Brain microvascular endothelial cell (primary cell): ENCODE measurements at regions not wholly inside any gene's neighbourhood (a gene's known extent, or its start where the extent isn't known, plus 50 kb on each side); places are given as distances from the start of the nearest gene placed in this dataset.

Source experiments
- DNase-seq: peaks from one replicate; pipeline ENCODE4 v3.0.0-alpha.2; 2020
- H3K27ac ChIP-seq: fragments of 250-450 bp; sonication (Bioruptor Pico); 2 replicates; pipeline ENCODE4 v1.5.1; 2020; ENCODE audit warnings: mild to moderate bottlenecking, moderate library complexity
- H3K27me3 ChIP-seq: fragments of 250-450 bp; sonication (Bioruptor Pico); replicated peaks from 2 replicates; pipeline ENCODE4 v1.5.1; 2020; ENCODE audit warnings: mild to moderate bottlenecking
- H3K36me3 ChIP-seq: fragments of 250-450 bp; sonication (Bioruptor Pico); replicated peaks from 2 replicates; pipeline ENCODE4 v1.5.1; 2020; ENCODE audit warnings: mild to moderate bottlenecking
- H3K4me3 ChIP-seq: 2 replicates; pipeline ENCODE4 v1.5.1; 2011; ENCODE audit warnings: low read depth, mild to moderate bottlenecking, control low read depth, low read length, moderate library complexity
- in situ Hi-C: cut with HindIII; loops from 2 replicates; pipeline ENCODE4 v1.10.0; 2017; ENCODE audit warnings: low sequenced_read_pairs, low pct_ligation_motif_present
- TF ChIP-seq, protein P1 (sequence below): IDR thresholded peaks from 2 replicates; pipeline ENCODE4 v1.5.1; 2011; ENCODE audit warnings: low read depth, mild to moderate bottlenecking, moderate library complexity, low read length, control low read depth, inconsistent platforms; ENCODE audit errors: missing control alignments

DNA sequence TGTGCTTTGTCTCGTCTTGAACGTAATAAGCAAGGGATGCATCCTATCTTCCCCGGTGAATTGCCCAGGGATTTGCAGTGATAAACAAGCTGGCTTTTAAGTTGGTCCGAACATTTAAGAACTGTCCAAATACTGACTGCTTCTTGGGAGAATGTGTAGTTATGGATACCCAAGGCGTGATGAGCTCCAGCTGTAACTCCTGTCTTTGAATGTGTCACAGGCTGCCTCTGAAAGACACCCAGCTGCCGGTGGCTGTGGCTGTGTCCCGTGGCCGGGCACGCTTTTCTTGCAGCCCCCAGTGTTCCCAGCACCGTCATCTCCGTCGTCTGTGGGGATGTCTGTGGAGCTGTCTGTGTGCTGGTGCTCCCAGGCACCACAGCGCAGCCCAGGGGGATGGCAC lies 118.1 kb downstream of the GLRX3 start:
- Histone ChIP-seq H3K36me3 (no peaks in the 10 kb centered on the region), H3K27me3 (no peaks in the 10 kb centered on the region), H3K27ac (no peak overlapping the region), H3K4me3 (no peak overlapping the region)
- DNase-seq = no peak
- in situ Hi-C loops = no loop called here
- TF ChIP-seq, protein P1, sequence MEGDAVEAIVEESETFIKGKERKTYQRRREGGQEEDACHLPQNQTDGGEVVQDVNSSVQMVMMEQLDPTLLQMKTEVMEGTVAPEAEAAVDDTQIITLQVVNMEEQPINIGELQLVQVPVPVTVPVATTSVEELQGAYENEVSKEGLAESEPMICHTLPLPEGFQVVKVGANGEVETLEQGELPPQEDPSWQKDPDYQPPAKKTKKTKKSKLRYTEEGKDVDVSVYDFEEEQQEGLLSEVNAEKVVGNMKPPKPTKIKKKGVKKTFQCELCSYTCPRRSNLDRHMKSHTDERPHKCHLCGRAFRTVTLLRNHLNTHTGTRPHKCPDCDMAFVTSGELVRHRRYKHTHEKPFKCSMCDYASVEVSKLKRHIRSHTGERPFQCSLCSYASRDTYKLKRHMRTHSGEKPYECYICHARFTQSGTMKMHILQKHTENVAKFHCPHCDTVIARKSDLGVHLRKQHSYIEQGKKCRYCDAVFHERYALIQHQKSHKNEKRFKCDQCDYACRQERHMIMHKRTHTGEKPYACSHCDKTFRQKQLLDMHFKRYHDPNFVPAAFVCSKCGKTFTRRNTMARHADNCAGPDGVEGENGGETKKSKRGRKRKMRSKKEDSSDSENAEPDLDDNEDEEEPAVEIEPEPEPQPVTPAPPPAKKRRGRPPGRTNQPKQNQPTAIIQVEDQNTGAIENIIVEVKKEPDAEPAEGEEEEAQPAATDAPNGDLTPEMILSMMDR = no peak

DNA sequence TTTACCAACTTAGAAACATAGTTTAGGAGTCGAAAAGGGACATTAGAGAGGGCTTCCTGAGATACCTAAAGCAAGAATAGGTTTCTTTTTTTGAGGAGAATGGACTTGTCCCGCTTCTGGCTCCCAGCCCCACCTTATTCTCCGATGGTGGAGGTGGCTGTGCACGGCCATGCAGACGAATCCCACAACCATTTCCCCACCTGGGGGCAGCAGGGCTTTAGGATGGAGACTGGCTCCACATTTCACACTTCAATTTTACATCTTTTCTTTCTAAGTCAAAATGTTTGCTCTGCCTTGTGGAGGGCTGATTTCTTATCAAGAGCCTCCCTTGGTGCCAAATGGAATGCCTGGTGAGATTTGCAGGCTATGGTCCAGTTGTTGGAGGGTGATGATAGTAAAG lies 118.5 kb downstream of the GLRX3 start:
- Histone ChIP-seq H3K36me3 (no peaks in the 10 kb centered on the region), H3K4me3 (no peak overlapping the region), H3K27ac (no peak overlapping the region), H3K27me3 (no peaks in the 10 kb centered on the region)
- TF ChIP-seq, protein P1 = no peak
- in situ Hi-C loops = no loop called here
- DNase-seq = no peak

DNA sequence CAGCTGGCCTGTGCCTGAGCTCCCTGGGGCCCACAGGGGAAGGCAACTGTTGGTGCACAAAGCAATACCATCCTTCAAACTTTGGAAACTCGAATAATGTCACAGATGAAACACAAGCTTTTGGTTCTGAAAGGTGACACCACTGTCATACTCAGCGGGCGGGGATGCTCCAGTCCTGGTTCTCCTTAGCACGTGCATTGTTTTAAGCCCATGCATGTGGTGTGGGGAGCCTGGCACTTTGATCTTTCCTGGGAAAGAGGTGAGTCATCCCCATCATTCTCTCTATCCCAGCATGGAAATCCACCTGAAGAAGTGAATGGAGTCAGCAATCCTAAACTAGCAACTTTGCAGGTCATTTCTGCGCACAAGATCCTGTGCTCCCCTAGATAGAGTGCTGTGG lies 119.6 kb downstream of the GLRX3 start:
- TF ChIP-seq, protein P1 = no peak
- Histone ChIP-seq H3K4me3 (no peak overlapping the region), H3K27me3 (no peaks in the 10 kb centered on the region), H3K36me3 (no peaks in the 10 kb centered on the region), H3K27ac (no peak overlapping the region)
- DNase-seq = no peak
- in situ Hi-C loops = no loop called here

DNA sequence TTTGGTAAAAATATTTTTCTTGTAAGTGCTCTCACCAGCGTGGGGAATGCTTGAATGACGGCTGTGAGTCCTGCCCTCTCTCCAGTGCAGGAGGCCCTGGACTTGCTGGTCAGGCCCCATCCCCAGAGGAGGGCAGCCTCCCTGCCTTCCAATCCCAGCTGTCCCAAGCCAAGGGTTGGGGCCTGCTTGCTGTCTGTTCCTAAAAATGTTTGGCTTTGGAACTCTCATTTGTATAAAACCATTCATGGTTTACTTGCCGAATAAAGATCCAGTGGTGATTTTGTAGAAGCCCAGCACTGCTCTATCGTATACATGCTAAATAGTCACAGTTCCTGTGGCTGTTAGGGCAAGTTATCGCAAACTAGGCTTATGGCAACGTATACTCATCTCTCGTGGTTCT lies 121.7 kb downstream of the GLRX3 start:
- Histone ChIP-seq H3K4me3 (no peak overlapping the region), H3K27me3 (no peaks in the 10 kb centered on the region), H3K27ac (no peak overlapping the region), H3K36me3 (no peaks in the 10 kb centered on the region)
- DNase-seq = no peak
- TF ChIP-seq, protein P1 = no peak
- in situ Hi-C loops = no loop called here

DNA sequence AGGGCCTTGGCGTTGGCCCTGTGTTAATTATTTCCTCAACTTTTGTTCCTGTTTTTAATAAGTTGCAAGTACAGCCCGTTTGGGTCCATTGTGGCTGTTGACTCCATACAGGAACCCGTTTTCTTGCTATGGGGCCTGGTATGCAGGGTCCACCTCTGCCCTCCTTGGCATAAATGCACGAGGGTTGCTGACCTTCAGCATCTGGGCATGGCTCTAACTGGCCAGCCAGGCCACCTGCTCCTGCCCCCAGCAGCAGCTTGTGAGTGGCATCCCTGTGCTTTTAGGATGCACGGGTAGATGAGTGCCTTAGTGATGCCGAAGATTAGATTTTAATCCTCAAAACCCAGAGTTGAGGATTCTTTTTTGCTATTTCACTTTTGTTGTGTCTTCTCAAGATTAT lies 123.2 kb downstream of the GLRX3 start:
- in situ Hi-C loops = no loop called here
- TF ChIP-seq, protein P1 = no peak

DNA sequence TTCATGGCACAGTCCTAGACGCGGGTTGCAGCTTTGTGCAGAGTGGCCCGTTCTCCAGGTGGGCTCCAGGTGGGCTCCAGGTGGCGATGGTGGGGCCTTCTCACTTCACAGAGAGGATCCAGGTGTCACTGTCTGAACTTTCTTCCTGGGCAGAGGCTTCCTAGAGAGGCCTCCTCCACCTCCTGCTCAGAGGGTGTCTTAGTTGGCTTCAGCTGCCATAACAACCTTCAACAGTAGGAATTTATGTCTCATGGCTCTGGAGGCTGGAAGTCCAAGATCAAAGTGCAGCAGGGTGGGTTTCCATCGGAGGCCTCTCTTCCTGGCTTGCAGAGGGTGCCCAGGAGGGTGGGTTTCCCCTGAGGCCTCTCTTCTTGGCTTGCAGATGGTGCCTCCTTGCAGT lies 125.1 kb downstream of the GLRX3 start:
- Histone ChIP-seq H3K4me3 (no peak overlapping the region), H3K27me3 (no peaks in the 10 kb centered on the region), H3K27ac (no peak overlapping the region), H3K36me3 (no peaks in the 10 kb centered on the region)
- no peak for DNase-seq
- in situ Hi-C loops = no loop called here
- TF ChIP-seq, protein P1 = no peak

More for the DNA sequence above, 123.2 kb downstream of the GLRX3 start:
- no peak for DNase-seq
- Histone ChIP-seq H3K4me3 (no peak overlapping the region), H3K36me3 (no peaks in the 10 kb centered on the region), H3K27ac (no peak overlapping the region), H3K27me3 (no peaks in the 10 kb centered on the region)
